ENCODE measurements at regions not wholly inside any gene's neighbourhood (a gene's known extent, or its start where the extent isn't known, plus 50 kb on each side); places are given as distances from the start of the nearest gene placed in this dataset.

DNA sequence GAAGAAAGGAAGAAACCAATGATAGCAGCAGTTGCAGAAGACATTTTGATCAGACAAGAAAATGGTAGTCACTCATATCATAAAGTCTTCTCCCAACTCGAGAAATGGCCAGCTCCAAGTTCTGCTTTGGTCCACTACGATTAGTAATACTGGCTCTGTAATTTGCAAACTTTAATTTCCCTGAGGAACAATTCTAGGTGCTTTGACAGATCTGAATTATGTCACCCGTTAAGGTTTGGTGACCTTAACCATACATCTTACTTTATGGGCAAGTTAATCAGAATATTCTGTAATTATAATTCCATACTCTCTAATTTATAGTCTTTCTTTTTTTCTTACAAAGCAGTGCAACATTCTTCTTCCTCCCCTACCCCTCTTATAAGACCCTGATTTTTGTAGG lies 84.5 kb downstream of the RND3 start:
- Histone ChIP-seq H3K4me2 (ENCODE audit: insufficient read depth, insufficient read length, low read length) (no peak overlapping the region), H3K18ac (ENCODE audit: insufficient read length, low read depth, low read length) (no peak overlapping the region), H3K23me2 (ENCODE audit: insufficient read length, low read depth, low read length, poor library complexity, severe bottlenecking) (no peaks in the 10 kb centered on the region), H3K23ac (ENCODE audit: insufficient read length, low read depth, low read length) (no peak overlapping the region), H4K5ac (ENCODE audit: insufficient read length, low read depth, low read length) (no peak overlapping the region), H3K14ac (ENCODE audit: insufficient read depth, low read length) (no peak overlapping the region), H2BK20ac (ENCODE audit: low read depth, low read length, poor library complexity, severe bottlenecking) (no peak overlapping the region), H2AFZ (ENCODE audit: low read length) (no peak overlapping the region), H3K79me1 (ENCODE audit: insufficient read depth, low read depth, low read length, poor library complexity, severe bottlenecking) (no peaks in the 10 kb centered on the region), H2AK5ac (ENCODE audit: insufficient read length, low read length) (no peak overlapping the region), H2BK15ac (ENCODE audit: low read depth, low read length) (no peak overlapping the region), H3K27ac (ENCODE audit: insufficient read length, low read depth, low read length) (no peak overlapping the region), H3T11ph (ENCODE audit: low read length) (no peak overlapping the region), H4K91ac (ENCODE audit: insufficient read length, low read depth, low read length) (no peak overlapping the region), H3K4ac (ENCODE audit: low read depth, low read length) (no peak overlapping the region), H3K27me3 (ENCODE audit: insufficient read depth, low read length) (no peaks in the 10 kb centered on the region), H3K4me1 (ENCODE audit: insufficient read depth, low read length) (no peaks in the 10 kb centered on the region), H2BK12ac (ENCODE audit: insufficient read length, low read depth, low read length) (no peak overlapping the region), H3K79me2 (ENCODE audit: insufficient read depth, low read length) (no peaks in the 10 kb centered on the region), H3K56ac (ENCODE audit: insufficient read length, low read depth, low read length) (no peak overlapping the region), H4K8ac (replicated peaks; ENCODE audit: insufficient read length, low read depth, low read length) (no peak overlapping the region), H3K9me3 (ENCODE audit: control insufficient read depth, low read depth, low read length) (no peaks in the 10 kb centered on the region), H4K20me1 (ENCODE audit: control insufficient read depth, insufficient read depth, insufficient read length) (no peaks in the 10 kb centered on the region), H2BK5ac (ENCODE audit: insufficient read length, low read length) (no peak overlapping the region), H2BK120ac (ENCODE audit: low read depth, low read length, poor library complexity, severe bottlenecking) (no peak overlapping the region), H3K9ac (ENCODE audit: extremely low read depth, insufficient read length, low read length) (no peak overlapping the region)
- H3K9me3 Mint-ChIP-seq, result peaks cover 6 to 11% of the 10 kb centered on the region in 2 experiments; a peak in 3 of 5 replicates
- peaks cover 0 to 4% (median 0%) of the 10 kb centered on the region in 3 experiments; a peak in 2 of 7 replicates for H3K36me3 Mint-ChIP-seq (ENCODE audit: insufficient read depth in 1 of 3, low read depth in 3 of 3)
- no peak overlapping the region for H3K4me3 Mint-ChIP-seq
- H3K4me1 Mint-ChIP-seq, result peaks cover 10 to 12% of the 10 kb centered on the region in 2 experiments; a peak in 3 of 4 replicates
- TF ChIP-seq CTCF (conservative IDR thresholded peaks at IDR 0.05), result no peak
- DNase-seq, result no peak
- no CpG with 5 or more reads among the region's 3 CpGs for WGBS (ENCODE audit: extremely low coverage, insufficient read length, low lambda C conversion rate)
- no peak overlapping the region for H3K27ac Mint-ChIP-seq
- H3K27me3 Mint-ChIP-seq (ENCODE audit: low read depth), result no peaks in the 10 kb centered on the region
